HG03095 (cell line): ENCODE measurements at regions not wholly inside any gene's neighbourhood (a gene's known extent, or its start where the extent isn't known, plus 50 kb on each side); places are given as distances from the start of the nearest gene placed in this dataset.

ENCODE experiments used
- ATAC-seq: cut with Tn5 transposase; IDR thresholded peaks from one replicate; pipeline ENCODE4 v1.9.1; 2021; ENCODE audit warnings: moderate library complexity; ENCODE audit not compliant: unreplicated experiment

DNA sequence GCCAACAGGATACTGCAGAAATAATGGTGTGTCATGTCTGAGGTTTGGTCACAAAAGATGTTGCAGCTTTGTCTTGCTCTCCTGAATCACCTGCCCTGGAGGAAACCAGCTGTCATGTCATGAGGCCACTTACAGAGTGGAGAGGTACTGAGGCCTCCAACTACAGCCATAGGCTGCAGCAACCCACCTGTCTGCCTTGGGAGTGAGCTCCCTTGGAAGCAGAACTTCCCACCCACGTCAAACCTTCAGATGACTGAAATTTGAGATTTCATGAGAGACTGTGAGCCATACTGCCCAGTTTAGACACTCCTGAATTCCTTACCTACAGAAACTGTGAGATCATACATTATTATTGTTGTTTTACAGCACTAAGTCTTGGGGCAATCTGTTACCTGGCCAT lies 475.9 kb downstream of the HS3ST3B1 start:
- no peak for ATAC-seq

- ATAC-seq, result no peak
Observed at GRCh38 chr17:14775731-14776492, 475.0 kb downstream of the HS3ST3B1 start.

DNA sequence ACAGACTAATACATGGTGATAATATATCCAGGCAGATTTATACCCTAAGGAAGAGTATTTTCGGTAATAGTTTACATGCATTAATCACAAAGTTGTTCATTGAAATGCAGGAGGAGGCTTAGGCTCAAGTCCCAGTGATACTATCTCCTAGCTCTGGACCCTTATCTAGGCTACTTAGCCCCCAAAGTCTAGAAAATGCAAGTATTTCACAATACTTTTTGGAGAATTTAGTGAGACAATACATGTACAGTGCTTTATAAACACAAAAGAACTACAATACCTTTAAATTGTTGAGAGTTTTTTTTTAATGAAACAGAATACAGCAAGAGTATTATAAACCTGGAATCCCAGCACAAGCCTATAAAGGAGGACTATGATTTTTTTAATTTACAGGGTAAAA lies 473.9 kb downstream of the HS3ST3B1 start:
- ATAC-seq, result no peak

DNA sequence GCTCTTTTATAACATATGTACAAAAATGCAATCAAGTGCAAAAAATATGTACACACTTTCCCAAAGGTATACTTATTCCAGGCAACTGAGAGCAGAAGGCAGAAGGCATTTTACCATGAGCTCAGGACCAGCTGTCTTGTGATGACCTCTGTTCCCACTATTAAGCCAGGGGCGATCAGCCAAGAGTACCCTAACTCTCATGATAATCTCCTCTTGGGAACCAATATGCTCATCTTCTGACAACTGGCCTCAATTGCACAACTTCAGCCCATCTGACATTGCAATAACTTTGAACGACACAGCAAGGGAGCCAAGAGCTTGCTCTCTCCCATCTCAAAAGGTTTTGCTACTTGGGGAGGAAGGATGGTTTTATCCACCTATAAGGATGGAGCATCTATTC lies 471.9 kb downstream of the HS3ST3B1 start:
- ATAC-seq, result no peak

DNA sequence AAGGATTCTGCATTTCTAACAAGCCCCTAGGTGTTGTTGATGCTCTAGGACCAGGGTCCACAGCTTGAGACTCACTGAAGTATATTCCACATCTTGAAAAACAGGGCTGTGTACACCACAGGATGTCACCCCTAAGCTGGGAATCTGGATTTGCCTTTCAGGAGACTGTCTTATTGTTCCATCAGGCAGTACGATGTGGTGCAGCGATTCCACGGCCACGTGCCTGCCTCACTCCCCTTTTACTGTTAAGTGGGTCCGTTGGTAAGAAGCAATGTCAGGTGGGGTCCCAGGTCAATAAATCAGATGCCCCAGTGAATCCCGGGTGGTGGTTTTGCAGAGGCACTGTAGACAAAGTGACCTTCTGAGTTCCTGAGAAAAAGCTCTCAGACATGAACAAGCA lies 470.7 kb downstream of the HS3ST3B1 start:
- no peak for ATAC-seq

DNA sequence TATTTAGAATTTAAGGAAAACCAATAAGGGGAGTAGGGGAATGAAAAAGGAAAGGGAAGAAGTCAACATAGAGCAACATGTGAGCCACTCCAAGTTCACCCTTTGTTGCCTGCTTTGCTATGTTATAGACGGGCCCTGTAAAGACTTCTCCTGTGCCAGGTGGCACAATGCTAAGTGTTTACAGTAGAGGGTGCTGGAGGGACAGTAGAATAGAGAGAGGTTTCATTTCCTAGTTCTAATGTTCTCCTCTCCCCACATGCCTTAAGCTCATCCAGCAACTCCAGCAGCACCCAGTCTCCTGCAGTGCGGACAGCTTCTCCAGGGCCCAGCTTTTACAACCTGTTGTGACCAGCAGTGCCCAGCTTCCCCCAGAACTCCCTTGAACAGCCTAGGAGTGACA lies 468.0 kb downstream of the HS3ST3B1 start:
- ATAC-seq, result no peak

DNA sequence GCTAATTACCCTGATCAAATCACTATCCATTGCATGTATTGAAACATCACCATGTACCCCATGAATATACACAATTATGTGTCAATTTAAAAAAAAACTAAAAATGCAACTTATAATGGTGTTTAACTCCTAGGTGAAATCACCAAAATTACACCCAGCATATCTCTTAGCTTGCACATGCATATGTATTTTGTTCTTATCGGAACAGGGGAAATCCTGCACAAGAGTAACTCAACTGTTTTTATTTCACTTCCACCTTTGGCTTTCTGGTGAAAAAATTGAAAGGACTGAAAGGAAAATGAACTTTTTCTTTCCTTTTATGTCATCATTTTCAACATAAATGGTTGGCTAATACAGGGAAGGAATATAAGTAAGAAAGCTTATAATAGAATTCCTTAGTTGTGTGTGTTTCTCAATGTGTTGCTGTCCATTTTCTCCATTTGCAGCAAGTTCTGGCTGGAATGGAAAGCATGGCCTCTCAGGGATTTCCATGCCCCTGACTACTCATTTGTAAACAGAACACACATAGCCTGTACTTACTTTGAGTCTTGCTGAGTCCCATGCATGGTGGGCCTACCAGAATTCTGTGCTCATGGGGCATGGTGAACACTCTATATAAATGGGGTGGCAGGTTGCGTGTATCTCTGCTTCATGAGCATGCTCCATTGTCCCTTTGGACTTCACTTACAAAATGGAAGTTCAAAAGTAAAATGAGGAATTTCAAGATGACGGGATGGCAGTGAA lies 462.0 kb downstream of the HS3ST3B1 start:
- ATAC-seq, result no peak

GRCh38 chr17:14760719-14761411 lies 460.0 kb downstream of the HS3ST3B1 start:
- no peak for ATAC-seq

- ATAC-seq, result no peak
Observed at GRCh38 chr17:14760212-14760611, 459.3 kb downstream of the HS3ST3B1 start.

GRCh38 chr17:14759325-14759724 lies 458.4 kb downstream of the HS3ST3B1 start:
- no peak for ATAC-seq

- no peak for ATAC-seq
Observed at GRCh38 chr17:14756479-14756878, 455.6 kb downstream of the HS3ST3B1 start.

DNA sequence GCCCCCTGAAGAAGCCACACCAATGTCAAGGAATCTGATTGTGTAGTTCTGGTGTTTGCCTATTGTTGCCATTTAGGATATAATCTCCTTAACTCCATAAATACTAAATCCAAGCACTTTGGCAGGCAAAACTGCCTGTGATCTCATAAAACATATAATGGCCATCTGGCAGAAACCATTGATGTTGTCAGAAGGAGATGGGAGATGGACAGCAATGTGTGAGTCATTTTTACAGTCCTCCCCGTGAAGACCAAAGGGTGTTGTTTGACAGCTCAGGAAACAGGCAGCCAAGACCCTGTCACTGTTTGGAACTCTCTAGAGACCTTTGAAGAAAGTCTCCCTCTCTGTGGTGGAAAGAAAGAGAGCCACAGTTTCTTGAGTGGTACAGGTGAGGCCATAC lies 454.1 kb downstream of the HS3ST3B1 start:
- ATAC-seq, result no peak

DNA sequence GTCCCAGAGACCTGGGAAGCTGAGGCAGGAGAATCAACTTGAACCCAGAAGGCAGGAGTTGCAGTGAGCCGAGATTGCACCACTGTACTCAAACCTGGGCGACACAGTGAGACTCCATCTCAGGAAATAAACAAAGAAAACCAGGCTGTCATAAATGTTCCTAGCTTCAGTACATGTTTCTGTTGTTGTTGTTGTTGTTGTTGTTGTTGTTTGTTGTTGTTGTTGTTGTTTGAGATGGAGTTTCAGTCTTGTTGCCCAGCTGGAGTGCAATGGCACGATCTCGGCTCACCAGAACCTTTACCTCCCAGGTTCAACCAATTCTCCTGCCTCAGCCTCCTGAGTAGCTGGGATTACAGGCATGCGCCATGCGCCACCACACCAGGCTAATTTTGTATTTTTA lies 452.5 kb downstream of the HS3ST3B1 start:
- ATAC-seq, result no peak

GRCh38 chr17:14752011-14752410 lies 451.1 kb downstream of the HS3ST3B1 start:
- no peak for ATAC-seq

- ATAC-seq, result no peak
Observed at GRCh38 chr17:14750866-14751265, 450.0 kb downstream of the HS3ST3B1 start.

DNA sequence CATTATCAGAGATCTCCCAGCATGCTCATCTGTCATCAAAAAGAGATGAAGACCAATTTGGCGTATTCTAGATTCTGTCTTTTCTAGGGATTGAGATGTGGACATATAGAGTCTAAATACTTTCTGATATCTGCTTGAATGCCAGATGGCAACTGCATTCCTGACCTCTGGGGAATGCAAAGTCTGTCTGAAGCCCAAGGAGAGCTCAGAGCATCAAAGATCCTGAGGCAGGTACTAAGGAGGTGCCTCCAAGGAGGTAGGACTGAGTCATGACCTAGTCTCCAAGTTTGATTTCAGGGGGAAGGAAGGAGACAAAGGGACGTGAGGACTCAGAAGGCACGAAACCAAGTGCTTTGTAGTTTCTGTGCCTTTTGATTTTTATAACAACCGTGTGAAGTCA lies 448.4 kb downstream of the HS3ST3B1 start:
- ATAC-seq, result no peak

DNA sequence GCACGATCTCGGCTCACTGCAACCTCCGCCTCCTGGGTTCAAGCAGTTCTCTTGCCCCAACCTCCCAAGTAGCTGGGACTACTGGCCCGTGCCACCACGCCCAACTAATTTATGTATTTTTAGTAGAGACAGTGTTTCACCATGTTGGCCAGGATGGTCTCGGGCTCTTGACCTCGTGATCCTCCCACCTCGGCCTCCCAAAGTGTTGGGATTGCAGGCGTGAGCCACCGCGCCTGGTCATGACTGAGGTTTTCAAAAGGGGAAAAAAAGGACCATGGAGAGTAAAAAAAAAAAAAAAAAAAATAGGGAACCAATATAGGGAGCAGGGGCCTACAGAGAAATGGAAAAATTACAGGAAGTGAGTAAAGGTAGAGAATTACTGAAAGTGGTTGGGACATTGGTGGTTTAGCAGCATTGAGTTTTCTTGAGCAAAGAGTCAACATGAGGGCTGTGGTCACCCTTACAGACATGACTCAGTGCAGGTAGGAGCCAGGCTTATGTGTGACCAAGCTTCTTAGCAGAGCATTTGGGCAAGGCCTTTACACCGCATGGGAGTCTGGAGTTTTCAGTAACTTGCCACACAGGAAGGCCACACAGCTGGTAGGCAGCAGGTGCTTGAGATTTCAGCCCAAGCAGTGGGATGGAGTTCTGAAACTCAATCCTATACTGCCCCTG lies 447.3 kb downstream of the HS3ST3B1 start:
- ATAC-seq, result peak; percentile 62

- ATAC-seq, result no peak
Observed at GRCh38 chr17:14747603-14747950, 446.7 kb downstream of the HS3ST3B1 start.

GRCh38 chr17:14746822-14747602 lies 446.1 kb downstream of the HS3ST3B1 start:
- no peak for ATAC-seq

GRCh38 chr17:14745541-14745940 lies 444.7 kb downstream of the HS3ST3B1 start:
- ATAC-seq, result no peak
